A549 (cell line): ENCODE measurements at regions not wholly inside any gene's neighbourhood (a gene's known extent, or its start where the extent isn't known, plus 50 kb on each side); places are given as distances from the start of the nearest gene placed in this dataset.

Experiments
- ATAC-seq, 2 experiments: fragments of 200-7000 bp in 1 of 2; fragments of >200 bp in 1 of 2; cut with Nextera tagmentation in 1 of 2; cut with Tn5 transposase in 1 of 2; 3 replicates each; pipeline versions ENCODE4 v1.8.0 to v1.9.1; 2018 to 2020; ENCODE audit warnings: mild to moderate bottlenecking in 1 of 2, moderate library complexity in 1 of 2
- CTCF ChIA-PET: fragments of 300-600 bp; sonication (Branson Sonifier 250); formaldehyde crosslinking; extraction: SDS; loops from one replicate; lab custom pipeline; 2021; ENCODE audit warnings: antibody characterized with exemption, inconsistent platforms; lab: Yijun Ruan, JAX
- POLR2A ChIA-PET: fragments of 350-600 bp; formaldehyde crosslinking; extraction: SDS; loops from one replicate; lab custom pipeline; 2021; ENCODE audit warnings: antibody characterized with exemption, inconsistent platforms; lab: Yijun Ruan, JAX
- DNase-seq, 2 experiments: peaks; one replicate each; pipeline versions ENCODE4 v3.0.0 to v3.0.0-alpha.2; 2011 to 2016; ENCODE audit warnings: low read depth in 1 of 2, low spot score in 1 of 2
- FAIRE-seq: peaks from 2 replicates; lab custom pipeline; 2011; peaks lifted over from hg19 to GRCh38; lab: Jason Lieb, UNC
- H3K27ac ChIP-seq, 2 experiments: fragments of >200 bp; sonication (Bioruptor Twin); formaldehyde crosslinking; 3 replicates each; pipeline ENCODE4 v1.5.1; 2016 to 2017
- H3K4me1 ChIP-seq: fragments of >200 bp; sonication (Bioruptor Twin); formaldehyde crosslinking; 3 replicates; pipeline ENCODE4 v1.6.1; 2016
- H3K4me2 ChIP-seq: fragments of >200 bp; sonication (Bioruptor Twin); formaldehyde crosslinking; 3 replicates; pipeline ENCODE4 v1.6.1; 2016
- H3K4me3 ChIP-seq: fragments of >200 bp; sonication (Bioruptor Twin); formaldehyde crosslinking; 3 replicates; pipeline ENCODE4 v1.5.1; 2016
- H3K9me3 ChIP-seq: fragments of >200 bp; sonication (Bioruptor Twin); formaldehyde crosslinking; 3 replicates; pipeline ENCODE4 v1.6.1; 2016
- BHLHE40 ChIP-seq: IDR thresholded peaks from 2 replicates; pipeline ENCODE4 v1.6.1; 2012; ENCODE audit warnings: low read depth, low read length, inconsistent platforms
- CBX2 ChIP-seq: fragments of 200-600 bp; sonication (generic); IDR thresholded peaks from 2 replicates; pipeline ENCODE4 v1.6.1; 2016; ENCODE audit warnings: low read depth, mild to moderate bottlenecking, borderline replicate concordance
- CEBPB ChIP-seq, 2 experiments: fragments of >200 bp in 1 of 2; sonication (Bioruptor Twin) in 1 of 2; formaldehyde crosslinking in 1 of 2; IDR thresholded peaks; 2 replicates each; pipeline ENCODE4 v1.6.1; 2012 to 2016
- EHF ChIP-seq: fragments of 250-450 bp; sonication (Bioruptor Pico); IDR thresholded peaks from 2 replicates; pipeline ENCODE4 v1.5.0; 2020; ENCODE audit warnings: mild to moderate bottlenecking
- ESRRA ChIP-seq: fragments of 150-350 bp; IDR thresholded peaks from 2 replicates; pipeline ENCODE4 v1.6.1; 2014; ENCODE audit warnings: mild to moderate bottlenecking, low read length, borderline replicate concordance
- FOSB ChIP-seq: fragments of 250-450 bp; sonication (Bioruptor Pico); IDR thresholded peaks from 2 replicates; pipeline ENCODE4 v1.5.0; 2020; ENCODE audit warnings: mild to moderate bottlenecking, moderate library complexity
- FOSL2 ChIP-seq, 2 experiments: fragments of 450-650 bp in 1 of 2; fragments of >200 bp in 1 of 2; sonication (Bioruptor Twin) in 1 of 2; formaldehyde crosslinking; IDR thresholded peaks; 2 replicates each; pipeline versions ENCODE4 v1.5.0 to v1.6.1; 2016 to 2020; ENCODE audit warnings: mild to moderate bottlenecking in 1 of 2, moderate library complexity in 1 of 2
- HDAC2 ChIP-seq: fragments of 200-600 bp; sonication (generic); IDR thresholded peaks from 2 replicates; pipeline ENCODE4 v1.6.1; 2016
- HOXB13 ChIP-seq: fragments of 250-450 bp; sonication (Bioruptor Pico); IDR thresholded peaks from 2 replicates; pipeline ENCODE4 v1.5.0; 2020; ENCODE audit warnings: low read depth, mild to moderate bottlenecking, moderate library complexity
- JUN ChIP-seq, 2 experiments: fragments of >200 bp; sonication (Bioruptor Twin); formaldehyde crosslinking; IDR thresholded peaks; 2 replicates in 1 of 2; 3 replicates in 1 of 2; pipeline ENCODE4 v1.6.1; 2016 to 2017
- JUNB ChIP-seq: fragments of >200 bp; sonication (Bioruptor Twin); formaldehyde crosslinking; IDR thresholded peaks from 2 replicates; pipeline ENCODE4 v1.6.1; 2016
- MAFK ChIP-seq: fragments of 450-650 bp; IDR thresholded peaks from 2 replicates; pipeline ENCODE4 v1.6.1; 2014; ENCODE audit not compliant: partially characterized antibody
- MAZ ChIP-seq: fragments of 150-350 bp; IDR thresholded peaks from 2 replicates; pipeline ENCODE4 v1.6.1; 2014; ENCODE audit warnings: antibody characterized with exemption, low read depth, low read length, borderline replicate concordance
- MYC ChIP-seq: IDR thresholded peaks from 2 replicates; pipeline ENCODE4 v1.6.1; 2012; ENCODE audit warnings: mild to moderate bottlenecking, inconsistent platforms, low read length, improper control_type of control experiment, borderline replicate concordance
- NR3C1 ChIP-seq: fragments of >200 bp; sonication (Bioruptor Twin); formaldehyde crosslinking; IDR thresholded peaks from 3 replicates; pipeline ENCODE4 v1.6.1; 2017
- POLR2A ChIP-seq: IDR thresholded peaks from 2 replicates; pipeline ENCODE4 v1.6.1; 2012; ENCODE audit warnings: mild to moderate bottlenecking, low read length
- RAD21 ChIP-seq, 2 experiments: fragments of >200 bp in 1 of 2; sonication (Bioruptor Twin) in 1 of 2; formaldehyde crosslinking in 1 of 2; IDR thresholded peaks in 1 of 2; conservative IDR thresholded peaks in 1 of 2; 2 replicates in 1 of 2; 3 replicates in 1 of 2; pipeline ENCODE4 v1.6.1; 2012 to 2018; ENCODE audit warnings: inconsistent platforms in 1 of 2
- RCOR1 ChIP-seq: fragments of 150-350 bp; IDR thresholded peaks from 2 replicates; pipeline ENCODE4 v1.6.1; 2014; ENCODE audit warnings: antibody characterized with exemption, low read length, low read depth
- RNF2 ChIP-seq: fragments of 200-600 bp; sonication (generic); IDR thresholded peaks from 2 replicates; pipeline ENCODE4 v1.6.1; 2016; ENCODE audit warnings: low read depth, mild to moderate bottlenecking, antibody characterized with exemption, moderate library complexity, borderline replicate concordance
- SMC3 ChIP-seq: fragments of >200 bp; sonication (Bioruptor Twin); formaldehyde crosslinking; IDR thresholded peaks from 3 replicates; pipeline ENCODE4 v1.6.1; 2018; ENCODE audit warnings: inconsistent platforms
- SREBF2 ChIP-seq: fragments of 450-650 bp; IDR thresholded peaks from 2 replicates; pipeline ENCODE4 v1.6.1; 2014; ENCODE audit warnings: mild to moderate bottlenecking, moderate library complexity
- TFCP2L1 ChIP-seq: fragments of 250-450 bp; sonication (Bioruptor Pico); IDR thresholded peaks from 2 replicates; pipeline ENCODE4 v1.5.0; 2021; ENCODE audit warnings: mild to moderate bottlenecking
- TP53 ChIP-seq: fragments of 250-450 bp; sonication (Bioruptor Pico); IDR thresholded peaks from 2 replicates; pipeline ENCODE4 v1.5.0; 2021; ENCODE audit warnings: mild to moderate bottlenecking, moderate library complexity
- ZC3H11A ChIP-seq: fragments of 450-650 bp; IDR thresholded peaks from 2 replicates; pipeline ENCODE4 v1.6.1; 2014; ENCODE audit warnings: antibody characterized with exemption, mild to moderate bottlenecking
- ZSCAN20 ChIP-seq: fragments of 250-450 bp; sonication (Bioruptor Pico); IDR thresholded peaks from 2 replicates; pipeline ENCODE4 v1.8.0; 2022; ENCODE audit warnings: mild to moderate bottlenecking, moderate library complexity
- WGBS: methylation state at CpG from one replicate; pipeline ENCODE4 v1.1.6; 2017; ENCODE audit errors: missing lambda C conversion rate; 5-methylcytosine and 5-hydroxymethylcytosine counted together
- TF ChIP-seq, protein P1 (sequence below): IDR thresholded peaks from 2 replicates; pipeline ENCODE4 v1.6.1; 2012
- TF ChIP-seq, protein P2 (sequence below): fragments of 200-600 bp; sonication (generic); IDR thresholded peaks from 2 replicates; pipeline ENCODE4 v1.6.1; 2016; ENCODE audit warnings: antibody characterized with exemption, mild to moderate bottlenecking, moderate library complexity
- TF ChIP-seq, protein P3 (sequence below): IDR thresholded peaks from 2 replicates; pipeline ENCODE4 v1.6.1; 2012; ENCODE audit warnings: low read depth, borderline replicate concordance
- TF ChIP-seq, protein P4 (sequence below): fragments of 150-350 bp; IDR thresholded peaks from 2 replicates; pipeline ENCODE4 v1.6.1; 2014; ENCODE audit warnings: low read depth, mild to moderate bottlenecking, low read length
- TF ChIP-seq, protein P5 (sequence below): fragments of >200 bp; sonication (Bioruptor Twin); formaldehyde crosslinking; IDR thresholded peaks from 2 replicates; pipeline ENCODE4 v1.6.1; 2016

DNA sequence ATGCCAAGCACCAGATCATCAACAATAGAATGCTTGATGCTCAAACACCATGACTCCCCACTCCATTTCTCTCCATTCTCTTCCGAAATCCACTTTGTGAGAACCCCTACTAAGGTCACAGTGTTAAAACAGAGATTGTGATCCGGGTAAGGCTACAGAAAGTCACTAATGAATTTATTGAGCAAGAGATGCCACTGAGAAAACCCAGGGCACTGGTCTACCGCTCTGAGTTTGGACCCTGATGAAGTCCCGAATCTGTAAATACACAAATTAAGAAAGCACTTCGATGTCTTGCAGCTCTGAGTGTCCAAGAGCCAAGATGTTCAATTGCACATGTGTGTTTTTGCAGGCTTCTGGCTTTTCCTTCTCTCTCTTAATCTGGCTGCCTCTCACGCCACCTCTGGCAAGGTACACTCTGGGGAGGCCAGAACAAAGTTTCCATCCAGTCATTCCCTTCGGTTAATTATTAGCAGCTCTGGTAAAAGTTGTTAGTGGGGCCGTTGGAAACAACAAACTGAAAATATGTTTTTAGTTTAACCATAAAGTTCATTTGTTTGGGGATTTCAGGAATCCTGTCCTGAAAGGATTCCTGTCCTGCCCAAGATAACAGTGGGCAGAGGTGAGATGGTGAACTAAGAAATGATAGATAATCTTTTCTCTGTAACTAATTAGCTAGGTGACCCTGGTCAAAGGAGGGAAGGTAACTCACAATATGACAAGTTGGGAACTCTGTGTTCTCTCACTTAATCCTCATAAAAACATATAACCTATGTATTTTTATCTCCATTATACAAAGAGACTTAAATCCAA is 75.4 kb downstream of the BTG1 start:
- FAIRE-seq (peak; percentile 96), ATAC-seq (peak; percentile 86 to 90)
- no peak overlapping the region; the same call in 2 of the 3 replicates for H3K4me3 ChIP-seq
- CTCF ChIA-PET = interaction anchor here (0.7 to 2.3 kb wide), 6 partner anchors 21 to 688 kb away, joined by 3 to 10 read pairs (median 4); no protein-coding TSS in a partner anchor
- peaks cover 11% of the 10 kb centered on the region; the same call in 1 of the 3 replicates for H3K9me3 ChIP-seq
- H3K4me2 ChIP-seq = peak overlapping the region; percentile 61
- TF ChIP-seq RNF2 (no peak), SMC3 (no peak; the same call in 2 of the 3 replicates), CEBPB (IDR thresholded peaks at IDR 0.05) (peak; percentile 55 to 61; a peak in 3 of 4 replicates), JUNB (no peak), RCOR1 (no peak), TFCP2L1 (CRISPR knock-in tag) (no peak), MYC (no peak), SREBF2 (no peak), MAFK (no peak), RAD21 (conservative IDR thresholded peaks at IDR 0.05 in 1 of 2, IDR thresholded peaks at IDR 0.05 in 1 of 2) (peak; percentile 47 to 64), POLR2A (no peak), CBX2 (no peak), BHLHE40 (no peak), FOSB (no peak), FOSL2 (IDR thresholded peaks at IDR 0.05) (no peak), FOSL2 (CRISPR knock-in tag; IDR thresholded peaks at IDR 0.05) (peak; percentile 28; the same call in 1 of the 2 replicates), HDAC2 (no peak), ESRRA (no peak), NR3C1 (no peak), TP53 (CRISPR knock-in tag) (no peak), JUN (IDR thresholded peaks at IDR 0.05) (peak in 1 of 2 experiments; percentile 18; a peak in 2 of 5 replicates), HOXB13 (CRISPR knock-in tag) (no peak), ZC3H11A (no peak), EHF (CRISPR knock-in tag) (no peak), MAZ (no peak), ZSCAN20 (CRISPR knock-in tag) (peak; percentile 20; the same call in 1 of the 2 replicates)
- TF ChIP-seq, protein P1, sequence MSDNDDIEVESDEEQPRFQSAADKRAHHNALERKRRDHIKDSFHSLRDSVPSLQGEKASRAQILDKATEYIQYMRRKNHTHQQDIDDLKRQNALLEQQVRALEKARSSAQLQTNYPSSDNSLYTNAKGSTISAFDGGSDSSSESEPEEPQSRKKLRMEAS = peak; percentile 54; the same call in 1 of the 2 replicates
- TF ChIP-seq, protein P2, sequence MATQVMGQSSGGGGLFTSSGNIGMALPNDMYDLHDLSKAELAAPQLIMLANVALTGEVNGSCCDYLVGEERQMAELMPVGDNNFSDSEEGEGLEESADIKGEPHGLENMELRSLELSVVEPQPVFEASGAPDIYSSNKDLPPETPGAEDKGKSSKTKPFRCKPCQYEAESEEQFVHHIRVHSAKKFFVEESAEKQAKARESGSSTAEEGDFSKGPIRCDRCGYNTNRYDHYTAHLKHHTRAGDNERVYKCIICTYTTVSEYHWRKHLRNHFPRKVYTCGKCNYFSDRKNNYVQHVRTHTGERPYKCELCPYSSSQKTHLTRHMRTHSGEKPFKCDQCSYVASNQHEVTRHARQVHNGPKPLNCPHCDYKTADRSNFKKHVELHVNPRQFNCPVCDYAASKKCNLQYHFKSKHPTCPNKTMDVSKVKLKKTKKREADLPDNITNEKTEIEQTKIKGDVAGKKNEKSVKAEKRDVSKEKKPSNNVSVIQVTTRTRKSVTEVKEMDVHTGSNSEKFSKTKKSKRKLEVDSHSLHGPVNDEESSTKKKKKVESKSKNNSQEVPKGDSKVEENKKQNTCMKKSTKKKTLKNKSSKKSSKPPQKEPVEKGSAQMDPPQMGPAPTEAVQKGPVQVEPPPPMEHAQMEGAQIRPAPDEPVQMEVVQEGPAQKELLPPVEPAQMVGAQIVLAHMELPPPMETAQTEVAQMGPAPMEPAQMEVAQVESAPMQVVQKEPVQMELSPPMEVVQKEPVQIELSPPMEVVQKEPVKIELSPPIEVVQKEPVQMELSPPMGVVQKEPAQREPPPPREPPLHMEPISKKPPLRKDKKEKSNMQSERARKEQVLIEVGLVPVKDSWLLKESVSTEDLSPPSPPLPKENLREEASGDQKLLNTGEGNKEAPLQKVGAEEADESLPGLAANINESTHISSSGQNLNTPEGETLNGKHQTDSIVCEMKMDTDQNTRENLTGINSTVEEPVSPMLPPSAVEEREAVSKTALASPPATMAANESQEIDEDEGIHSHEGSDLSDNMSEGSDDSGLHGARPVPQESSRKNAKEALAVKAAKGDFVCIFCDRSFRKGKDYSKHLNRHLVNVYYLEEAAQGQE = no peak
- TF ChIP-seq, protein P3, sequence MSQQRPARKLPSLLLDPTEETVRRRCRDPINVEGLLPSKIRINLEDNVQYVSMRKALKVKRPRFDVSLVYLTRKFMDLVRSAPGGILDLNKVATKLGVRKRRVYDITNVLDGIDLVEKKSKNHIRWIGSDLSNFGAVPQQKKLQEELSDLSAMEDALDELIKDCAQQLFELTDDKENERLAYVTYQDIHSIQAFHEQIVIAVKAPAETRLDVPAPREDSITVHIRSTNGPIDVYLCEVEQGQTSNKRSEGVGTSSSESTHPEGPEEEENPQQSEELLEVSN = peak; percentile 33; the same call in 1 of the 2 replicates
- TF ChIP-seq, protein P4, sequence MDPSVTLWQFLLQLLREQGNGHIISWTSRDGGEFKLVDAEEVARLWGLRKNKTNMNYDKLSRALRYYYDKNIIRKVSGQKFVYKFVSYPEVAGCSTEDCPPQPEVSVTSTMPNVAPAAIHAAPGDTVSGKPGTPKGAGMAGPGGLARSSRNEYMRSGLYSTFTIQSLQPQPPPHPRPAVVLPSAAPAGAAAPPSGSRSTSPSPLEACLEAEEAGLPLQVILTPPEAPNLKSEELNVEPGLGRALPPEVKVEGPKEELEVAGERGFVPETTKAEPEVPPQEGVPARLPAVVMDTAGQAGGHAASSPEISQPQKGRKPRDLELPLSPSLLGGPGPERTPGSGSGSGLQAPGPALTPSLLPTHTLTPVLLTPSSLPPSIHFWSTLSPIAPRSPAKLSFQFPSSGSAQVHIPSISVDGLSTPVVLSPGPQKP = no peak
- TF ChIP-seq, protein P5, sequence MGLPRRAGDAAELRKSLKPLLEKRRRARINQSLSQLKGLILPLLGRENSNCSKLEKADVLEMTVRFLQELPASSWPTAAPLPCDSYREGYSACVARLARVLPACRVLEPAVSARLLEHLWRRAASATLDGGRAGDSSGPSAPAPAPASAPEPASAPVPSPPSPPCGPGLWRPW = no peak
- TF ChIP-seq, all 56 proteins: peak for 7
- Histone ChIP-seq H3K27ac (peak overlapping the region; percentile 78 to 87), H3K4me1 (peaks cover 60% of the 10 kb centered on the region)
- DNase-seq = peak; percentile 63 to 88
- POLR2A ChIA-PET = interaction anchor here (1.8 to 2.0 kb wide), 2 partner anchors 73 to 75 kb away, joined by 9 to 24 read pairs; partner anchors contain the start of gene BTG1
- whole genome bisulfite sequencing = 3% methylated on average over 8 of the region's 8 CpGs
